HepG2 (cell line): ENCODE measurements at regions not wholly inside any gene's neighbourhood (a gene's known extent, or its start where the extent isn't known, plus 50 kb on each side); places are given as distances from the start of the nearest gene placed in this dataset.

ENCODE experiments used
- ATAC-seq: fragments of 200-7000 bp; cut with Tn5 transposase; 3 replicates; pipeline ENCODE4 v1.9.1; 2020; ENCODE audit warnings: mild to moderate bottlenecking, moderate library complexity
- BruUV-seq: library from RNA; stranded (reverse); fragments of 400-500 nt; replicated peaks from 2 replicates; lab custom pipeline; 2021; lab: Mats Ljungman, UMichigan
- CTCF ChIA-PET: fragments of 300-600 bp; formaldehyde crosslinking; extraction: SDS; loops from one replicate; lab custom pipeline; 2021; ENCODE audit warnings: low total read pairs, inconsistent platforms, low intra/inter-chr PET ratio; lab: Yijun Ruan, JAX
- POLR2A ChIA-PET: fragments of 350-600 bp; sonication (Branson Sonifier 250); formaldehyde crosslinking; loops from one replicate; lab custom pipeline; 2020; ENCODE audit warnings: antibody characterized with exemption, inconsistent platforms; lab: Yijun Ruan, JAX
- DNase-seq: peaks from one replicate; pipeline ENCODE4 v3.0.0-alpha.2; 2015; ENCODE audit warnings: low spot score
- FAIRE-seq: peaks from 3 replicates; lab custom pipeline; 2011; peaks lifted over from hg19 to GRCh38; lab: Jason Lieb, UNC
- H2AFZ ChIP-seq: one replicate; pipeline ENCODE4 v1.6.1; 2011; ENCODE audit warnings: low read length, inconsistent platforms
- H3K27ac ChIP-seq: fragments of 300-600 bp; 3 replicates; pipeline ENCODE4 v1.8.0; 2011; ENCODE audit warnings: mixed run types, mild to moderate bottlenecking, mixed read lengths, low read length, inconsistent platforms; ENCODE audit not compliant: insufficient read depth; ENCODE audit errors: extremely low read length
- H3K27me3 ChIP-seq, 2 experiments: fragments of 200-600 bp in 1 of 2; 2 replicates in 1 of 2; 3 replicates in 1 of 2; pipeline versions ENCODE4 v1.6.0 to v1.8.0; 2011; ENCODE audit warnings: low read length in 2 of 2, mild to moderate bottlenecking in 2 of 2, moderate library complexity in 2 of 2, inconsistent platforms in 1 of 2; ENCODE audit not compliant: insufficient read depth in 2 of 2, control insufficient read depth in 1 of 2
- H3K36me3 ChIP-seq, 2 experiments: fragments of 200-600 bp in 1 of 2; replicated peaks in 1 of 2; 2 replicates in 1 of 2; 3 replicates in 1 of 2; pipeline versions ENCODE4 v1.5.1 to v1.8.0; 2011; ENCODE audit warnings: low read length in 2 of 2, inconsistent platforms in 1 of 2; ENCODE audit not compliant: insufficient read depth in 2 of 2, control insufficient read depth in 1 of 2
- H3K4me1 ChIP-seq: 2 replicates; pipeline ENCODE4 v1.5.1; 2012; ENCODE audit warnings: low read length, inconsistent platforms; ENCODE audit not compliant: insufficient read depth
- H3K4me2 ChIP-seq: 2 replicates; pipeline ENCODE4 v1.6.0; 2011; ENCODE audit warnings: low read depth, low read length, inconsistent platforms
- H3K4me3 ChIP-seq, 3 experiments: fragments of 200-600 bp in 1 of 3; sonication (generic), shearing (Covaris generic) in 1 of 3; replicated peaks in 1 of 3; 2 replicates each; pipeline ENCODE4 v1.5.1; 2011 to 2016; ENCODE audit warnings: low read length in 3 of 3, inconsistent platforms in 2 of 3, low read depth in 2 of 3, mild to moderate bottlenecking in 2 of 3, control low read depth in 1 of 3, mixed read lengths in 1 of 3; ENCODE audit not compliant: insufficient read depth in 1 of 3
- H3K79me2 ChIP-seq: one replicate; pipeline ENCODE4 v1.6.1; 2011; ENCODE audit warnings: low read length, inconsistent platforms; ENCODE audit not compliant: insufficient read depth
- H3K9ac ChIP-seq: 2 replicates; pipeline ENCODE4 v1.6.0; 2011; ENCODE audit warnings: mild to moderate bottlenecking, low read depth, low read length, inconsistent platforms; ENCODE audit not compliant: insufficient read depth
- H3K9me3 ChIP-seq: 2 replicates; pipeline ENCODE4 v1.5.1; 2012; ENCODE audit warnings: mild to moderate bottlenecking, low read length
- H4K20me1 ChIP-seq: 2 replicates; pipeline ENCODE4 v1.6.0; 2011; ENCODE audit warnings: inconsistent platforms, mild to moderate bottlenecking, low read length, moderate library complexity; ENCODE audit not compliant: insufficient read depth
- E2F1 ChIP-seq: sonication (generic); formaldehyde crosslinking; IDR thresholded peaks from 2 replicates; pipeline ENCODE4 v1.5.0; 2020; ENCODE audit warnings: missing genetic modification reagents
- ETV5 ChIP-seq: IDR thresholded peaks from 2 replicates; pipeline ENCODE4 v1.6.1; 2018; ENCODE audit warnings: missing biosample characterization, missing genetic modification reagents, inconsistent platforms, borderline replicate concordance
- HHEX ChIP-seq: IDR thresholded peaks from 2 replicates; pipeline ENCODE4 v1.6.1; 2016; ENCODE audit warnings: control low read depth
- KMT2A ChIP-seq: sonication (generic); formaldehyde crosslinking; IDR thresholded peaks from 2 replicates; pipeline ENCODE4 v1.4.0; 2020; ENCODE audit warnings: missing genetic modification reagents
- RXRA ChIP-seq: sonication (generic); formaldehyde crosslinking; IDR thresholded peaks from 2 replicates; pipeline ENCODE4 v1.5.1; 2020; ENCODE audit warnings: missing genetic modification reagents
- SALL1 ChIP-seq: sonication (generic); formaldehyde crosslinking; IDR thresholded peaks from 2 replicates; pipeline ENCODE4 v1.8.0; 2022; ENCODE audit warnings: mild to moderate bottlenecking, missing genetic modification reagents
- SPEN ChIP-seq: sonication (generic); formaldehyde crosslinking; IDR thresholded peaks from 2 replicates; pipeline ENCODE4 v1.5.1; 2020; ENCODE audit warnings: low read depth, mild to moderate bottlenecking, missing genetic modification reagents
- TRAFD1 ChIP-seq: sonication (generic); formaldehyde crosslinking; IDR thresholded peaks from 2 replicates; pipeline ENCODE4 v1.5.1; 2020; ENCODE audit warnings: missing genetic modification reagents, mild to moderate bottlenecking, borderline replicate concordance
- ZNF17 ChIP-seq: sonication (generic); formaldehyde crosslinking; IDR thresholded peaks from 2 replicates; pipeline ENCODE4 v1.5.0; 2020; ENCODE audit warnings: mild to moderate bottlenecking, missing genetic modification reagents
- ZNF281 ChIP-seq: sonication (generic); formaldehyde crosslinking; IDR thresholded peaks from 2 replicates; pipeline ENCODE4 v1.4.0; 2020; ENCODE audit warnings: missing genetic modification reagents, borderline replicate concordance
- ZNF362 ChIP-seq: sonication (generic); formaldehyde crosslinking; IDR thresholded peaks from 2 replicates; pipeline ENCODE4 v1.4.0; 2020; ENCODE audit warnings: missing genetic modification reagents, mild to moderate bottlenecking, borderline replicate concordance
- ZNF784 ChIP-seq: sonication (generic); formaldehyde crosslinking; IDR thresholded peaks from 2 replicates; pipeline ENCODE4 v1.5.1; 2020; ENCODE audit warnings: missing genetic modification reagents, mild to moderate bottlenecking, borderline replicate concordance
- ZNF800 ChIP-seq: sonication (generic); formaldehyde crosslinking; IDR thresholded peaks from 2 replicates; pipeline ENCODE4 v1.4.0; 2020; ENCODE audit warnings: missing genetic modification reagents
- WGBS: methylation state at CpG from one replicate; pipeline ENCODE4 v1.1.6; 2017; ENCODE audit warnings: low lambda C conversion rate; 5-methylcytosine and 5-hydroxymethylcytosine counted together
- in situ Hi-C: cut with HindIII; loops from 2 replicates; pipeline ENCODE4 v1.10.0; 2017; ENCODE audit warnings: low pct_unique_long_range_greater_than_20kb; ENCODE audit not compliant: extremely low pct_ligation_motif_present
- intact Hi-C: fragments of 100-400 bp; cut with micrococcal nuclease; formaldehyde crosslinking; loops from one replicate; pipeline ENCODE4 v1.10.0; 2022; ENCODE audit not compliant: unreplicated experiment

- TF ChIP-seq E2F1 (CRISPR knock-in tag) (no peak), ZNF17 (CRISPR knock-in tag) (no peak), ZNF784 (CRISPR knock-in tag) (no peak)
These were observed 1098.9 kb upstream of the CHAC2 start (continued) for GRCh38 chr2:52668724-52669123.

GRCh38 chr2:52659546-52659945, 1108.1 kb upstream of the CHAC2 start:
- Histone ChIP-seq H2AFZ (no peak overlapping the region), H3K9ac (no peak overlapping the region), H3K79me2 (no peaks in the 10 kb centered on the region), H3K36me3 (no peaks in the 10 kb centered on the region), H4K20me1 (no peaks in the 10 kb centered on the region), H3K27ac (no peak overlapping the region), H3K27me3 (no peaks in the 10 kb centered on the region), H3K4me1 (no peaks in the 10 kb centered on the region), H3K4me2 (no peak overlapping the region), H3K9me3 (peaks cover 77% of the 10 kb centered on the region), H3K4me3 (no peak overlapping the region)
- FAIRE-seq (no peak), DNase-seq (no peak), ATAC-seq (no peak)
- WGBS = 4% methylated on average over 3 of the region's 3 CpGs
- BruUV-seq = no TSS peak
- in situ Hi-C loops = no loop called here
- intact Hi-C loops = no loop called here
- CTCF ChIA-PET = no interaction called here
- POLR2A ChIA-PET = no interaction called here
- TF ChIP-seq SALL1 (CRISPR knock-in tag) = no peak
- TF ChIP-seq TRAFD1 (CRISPR knock-in tag) = no peak
- TF ChIP-seq RXRA (CRISPR knock-in tag) = no peak
- no peak for TF ChIP-seq ZNF281 (CRISPR knock-in tag)
- TF ChIP-seq ETV5 (CRISPR knock-in tag) = no peak
- no peak for TF ChIP-seq HHEX (CRISPR knock-in tag)
- TF ChIP-seq SPEN (CRISPR knock-in tag) = no peak
- no peak for TF ChIP-seq ZNF362 (CRISPR knock-in tag)
- no peak for TF ChIP-seq ZNF800 (CRISPR knock-in tag)
- no peak for TF ChIP-seq KMT2A
